Left renal cortex interstitium (tissue), 4 donors: ENCODE measurements at regions not wholly inside any gene's neighbourhood (a gene's known extent, or its start where the extent isn't known, plus 50 kb on each side); places are given as distances from the start of the nearest gene placed in this dataset.

ENCODE experiments used
- DNase-seq, 4 donors: peaks; one replicate each; pipeline ENCODE4 v3.0.0-alpha.2; 2013; ENCODE audit warnings: low read depth in 4 of 4, low spot score in 2 of 4, missing footprints in 1 of 4

DNA sequence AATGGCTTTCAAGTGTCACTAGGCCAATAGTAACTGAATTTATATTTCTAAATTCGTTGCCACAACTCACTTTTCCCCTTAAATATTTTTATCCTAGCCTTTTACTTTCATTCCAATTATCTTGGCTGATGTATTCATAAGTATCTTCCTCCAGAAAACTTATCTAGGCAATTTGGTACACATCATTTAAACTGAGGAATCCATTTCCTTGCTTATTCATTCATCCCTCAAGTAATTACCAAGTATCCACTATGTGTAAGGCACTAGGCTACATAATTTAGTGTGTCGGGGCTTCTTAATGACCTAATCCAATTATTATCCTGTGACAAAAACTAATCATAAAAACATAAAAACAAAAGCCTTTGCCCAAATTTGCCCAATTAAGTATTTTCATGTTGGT, 258.3 kb upstream of the TCF21 start:
- DNase-seq = no peak

DNA sequence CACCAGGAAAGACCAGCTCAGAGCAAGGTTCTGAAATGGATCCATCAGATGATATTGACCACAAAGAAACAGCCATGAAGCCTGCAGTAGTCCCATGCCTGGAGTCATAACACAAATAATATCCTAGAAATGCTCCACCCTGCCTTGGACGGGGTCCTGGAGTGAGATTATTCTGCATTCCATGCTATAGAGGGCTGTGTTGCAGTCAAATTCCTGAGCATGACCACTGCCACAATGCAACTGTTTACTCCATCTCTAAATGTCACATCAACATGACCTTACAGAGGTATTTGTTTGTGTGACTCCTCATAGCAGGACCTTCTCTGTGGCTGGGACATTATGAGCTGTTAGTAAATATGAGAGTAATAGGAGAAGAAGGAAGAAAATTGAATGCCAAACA, 257.5 kb upstream of the TCF21 start:
- no peak for DNase-seq

DNA sequence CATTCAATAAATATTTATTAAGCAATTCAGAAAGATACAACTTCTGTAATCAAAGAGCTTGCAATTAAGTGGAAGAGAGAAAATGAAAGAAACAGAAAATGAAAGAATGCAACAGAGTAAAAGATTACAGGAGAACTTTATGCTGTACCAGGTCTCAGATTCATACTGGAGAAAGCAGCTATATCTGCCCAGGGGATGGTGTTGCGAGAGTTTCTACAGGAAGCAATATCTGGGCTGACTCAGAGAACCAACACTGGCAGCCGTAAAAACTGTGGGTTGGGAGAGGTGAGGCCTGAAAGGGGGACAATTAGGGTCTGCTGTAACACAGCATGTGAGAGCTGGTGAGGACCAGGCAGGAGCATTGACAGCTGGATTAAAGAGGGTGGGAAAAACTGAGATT, 256.7 kb upstream of the TCF21 start:
- DNase-seq = no peak

DNA sequence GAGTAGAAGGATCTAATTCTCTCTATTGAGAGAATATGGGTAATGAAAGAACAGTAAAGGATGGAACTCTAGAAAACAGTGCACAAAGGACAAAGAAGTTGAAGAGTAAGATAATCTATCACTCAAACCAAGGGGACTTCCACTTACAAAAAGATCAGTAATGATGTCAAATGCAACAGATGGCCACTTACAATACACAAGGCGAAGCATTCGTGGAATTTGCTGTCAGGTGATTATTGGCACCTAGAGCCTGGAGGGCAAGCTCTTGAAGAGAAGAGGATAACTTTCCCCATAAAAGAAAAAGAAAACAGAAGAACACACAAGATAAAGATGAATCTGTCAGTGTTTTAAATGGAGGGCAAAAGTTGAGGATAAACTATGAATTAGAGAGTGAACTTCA, 256.0 kb upstream of the TCF21 start:
- no peak for DNase-seq

DNA sequence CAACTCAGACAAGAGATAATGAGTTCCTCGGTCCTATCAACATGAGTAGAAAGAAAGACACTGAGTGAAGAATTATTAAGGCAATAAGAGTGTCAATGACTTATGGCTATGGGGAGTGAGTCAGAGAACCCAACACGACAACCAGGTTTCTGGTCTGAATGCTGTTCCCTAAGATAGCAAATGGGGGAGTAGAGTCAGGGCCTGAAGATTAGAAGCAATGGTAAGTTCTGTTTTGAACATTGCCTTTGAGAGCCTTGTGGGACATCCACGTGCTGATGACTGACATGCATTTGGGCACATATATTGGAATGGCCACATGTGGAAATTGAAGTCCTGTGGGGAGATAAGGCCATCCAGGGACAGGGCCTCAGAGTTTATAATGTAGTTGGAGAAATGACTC, 254.4 kb upstream of the TCF21 start:
- DNase-seq = no peak

DNA sequence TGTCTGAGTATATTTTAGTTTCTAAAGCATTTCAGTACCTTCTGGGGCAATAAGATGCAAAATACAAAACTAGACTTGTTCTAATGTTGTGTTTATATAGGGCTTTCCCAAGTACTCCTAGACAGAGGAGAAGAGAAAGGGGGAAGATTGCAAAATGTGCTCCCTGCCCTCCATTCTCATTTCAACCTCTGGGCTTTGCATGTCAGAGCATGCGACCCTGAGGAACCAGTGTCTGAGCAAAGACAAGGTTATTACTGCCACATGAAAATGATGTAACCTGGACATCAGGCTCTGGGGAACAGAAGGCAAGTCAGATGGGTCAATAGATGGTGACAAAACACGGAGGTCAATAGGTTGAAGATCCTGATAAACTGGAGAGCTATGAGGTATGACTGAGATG, 253.5 kb upstream of the TCF21 start:
- DNase-seq = no peak

DNA sequence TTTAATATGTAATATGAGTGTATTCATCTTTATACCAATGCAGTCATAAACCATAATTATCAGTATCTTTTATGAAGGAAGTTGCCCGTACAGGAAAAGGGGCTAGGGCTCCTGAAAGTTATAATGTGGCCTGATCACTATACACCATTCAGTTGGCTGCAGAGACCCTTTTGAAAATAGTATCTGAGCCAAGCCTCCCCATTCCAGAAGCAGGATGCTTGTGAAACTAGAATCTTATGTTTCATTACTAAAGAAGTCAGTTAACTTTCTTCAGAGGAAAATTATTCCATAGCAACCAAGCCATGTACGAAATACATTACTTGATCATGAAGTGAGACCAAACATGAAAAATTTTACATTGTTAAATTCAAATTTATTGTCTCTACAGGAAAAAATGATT, 251.5 kb upstream of the TCF21 start:
- DNase-seq = no peak

DNA sequence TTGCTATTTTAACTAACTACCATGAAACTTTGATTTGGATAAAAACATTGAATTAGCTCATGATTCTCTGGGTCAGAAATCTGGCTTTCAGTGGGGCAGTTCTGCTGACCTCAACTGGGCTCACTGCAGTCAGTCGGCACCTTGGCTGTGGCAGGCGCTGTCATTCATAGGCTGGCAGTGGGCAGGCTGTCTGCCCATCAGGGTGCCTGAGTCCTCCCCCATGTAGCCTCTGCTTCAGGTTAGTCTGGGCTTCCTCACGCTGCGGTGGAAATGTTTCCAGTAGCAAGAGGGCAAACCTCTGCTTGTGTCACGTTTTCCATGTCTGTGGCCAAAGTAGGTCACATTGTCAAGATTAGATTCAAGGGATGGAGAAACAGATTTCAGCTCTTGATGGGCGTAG, 251.0 kb upstream of the TCF21 start:
- no peak for DNase-seq

DNA sequence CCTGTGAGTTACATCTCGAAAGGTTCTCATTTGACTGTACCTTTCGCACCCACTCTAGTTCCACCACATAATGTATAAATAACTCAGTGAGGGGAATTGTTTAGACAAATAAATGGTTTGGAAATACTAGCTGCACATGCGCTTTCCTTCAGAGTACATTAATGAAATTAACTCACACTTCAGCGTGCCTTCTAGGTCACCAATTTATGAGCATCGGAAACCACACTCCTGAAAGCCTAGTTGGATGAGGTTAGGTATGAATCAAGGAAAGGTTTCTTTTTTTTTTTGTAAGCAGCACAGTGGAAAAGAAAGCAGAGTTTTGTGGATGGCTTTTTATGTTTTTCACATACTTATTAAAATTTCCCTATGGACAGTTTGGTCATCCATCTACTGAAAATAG, 247.8 kb upstream of the TCF21 start:
- no peak for DNase-seq

DNA sequence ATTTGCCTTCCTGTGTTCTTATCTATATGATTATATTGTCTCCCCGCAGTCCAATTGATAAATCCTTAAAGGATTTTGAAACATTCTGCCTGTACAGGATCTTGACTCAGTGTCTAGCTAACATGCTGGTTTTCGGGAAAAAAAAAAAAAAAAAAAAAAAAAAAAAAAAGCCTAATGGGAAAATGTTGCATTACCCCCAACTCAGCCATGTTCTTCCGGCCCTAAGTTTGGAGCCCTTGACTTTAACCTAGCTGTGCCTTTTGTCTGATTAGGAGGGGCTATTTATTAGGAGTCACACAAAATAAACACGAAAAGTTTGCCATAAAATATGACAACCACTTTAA, 244.4 kb upstream of the TCF21 start:
- no peak for DNase-seq

DNA sequence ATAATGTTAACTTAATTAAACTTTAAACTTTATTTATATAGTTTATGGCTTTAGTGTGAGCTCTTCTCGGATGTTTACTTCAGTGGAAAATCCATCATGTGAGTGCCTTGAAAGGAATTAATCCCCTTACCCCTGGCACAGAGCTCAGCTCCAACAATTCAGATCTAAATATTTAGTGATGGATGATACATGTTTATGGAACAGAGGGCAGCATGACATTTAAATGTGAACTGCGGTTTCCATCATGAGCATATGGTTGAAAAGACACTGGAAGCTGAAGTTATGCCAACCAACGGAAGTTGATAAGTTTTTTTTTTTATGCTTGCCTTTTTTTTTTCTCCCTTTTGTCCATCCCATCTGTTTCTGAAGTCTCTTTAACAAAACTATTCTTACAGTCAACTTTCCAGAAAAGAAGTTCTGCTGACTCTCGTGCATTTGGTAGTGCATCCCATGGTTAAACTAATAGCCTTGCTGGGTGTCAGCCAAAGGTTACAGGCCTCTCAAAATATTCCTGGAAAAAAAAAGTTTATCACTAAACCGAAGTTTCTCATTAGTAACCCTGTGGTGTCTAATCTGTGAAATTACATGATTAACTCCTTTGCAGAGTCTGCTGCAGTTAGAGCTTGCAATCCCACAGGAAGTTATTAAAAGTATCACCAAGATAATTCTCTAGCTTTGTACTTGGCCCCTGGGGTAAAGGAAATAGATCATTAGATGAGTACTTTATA, 243.9 kb upstream of the TCF21 start:
- peak in 2 of 4 donors; percentile 70 to 77 for DNase-seq

DNA sequence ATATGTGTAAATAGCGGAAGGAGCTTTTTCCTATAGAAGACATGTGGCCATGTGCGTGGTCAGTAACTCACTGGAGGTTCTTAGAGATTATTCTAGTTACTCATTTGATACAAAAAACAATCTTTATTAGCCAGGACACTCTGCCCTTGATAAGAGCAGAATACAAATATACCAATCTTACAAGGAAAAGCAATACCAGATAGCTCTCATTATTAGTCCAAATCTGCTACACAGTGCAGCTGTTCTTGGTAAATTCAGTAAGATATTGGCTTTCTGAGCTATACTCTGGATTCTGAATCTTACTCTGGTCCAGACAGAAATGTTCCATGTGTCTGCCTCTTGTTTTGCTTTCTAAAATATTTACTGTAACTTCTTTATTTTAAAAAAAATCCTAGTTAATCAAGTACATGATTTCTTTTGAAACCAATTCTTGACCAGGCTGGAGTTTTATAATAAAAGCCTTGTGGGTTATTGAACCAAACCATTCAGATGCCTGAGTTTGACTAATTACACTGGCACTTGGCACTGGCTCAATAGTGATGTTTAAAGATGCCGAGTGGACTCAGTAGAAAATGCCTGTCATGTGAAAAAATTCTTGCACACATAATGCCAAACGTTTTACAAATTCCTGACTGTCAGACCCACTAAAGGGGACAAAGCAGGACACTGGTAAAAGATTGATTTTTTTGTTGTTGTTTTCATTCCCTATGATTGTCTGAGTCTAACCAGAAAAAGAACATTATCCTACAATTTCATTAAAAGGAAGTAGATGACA, 242.8 kb upstream of the TCF21 start:
- DNase-seq = no peak

DNA sequence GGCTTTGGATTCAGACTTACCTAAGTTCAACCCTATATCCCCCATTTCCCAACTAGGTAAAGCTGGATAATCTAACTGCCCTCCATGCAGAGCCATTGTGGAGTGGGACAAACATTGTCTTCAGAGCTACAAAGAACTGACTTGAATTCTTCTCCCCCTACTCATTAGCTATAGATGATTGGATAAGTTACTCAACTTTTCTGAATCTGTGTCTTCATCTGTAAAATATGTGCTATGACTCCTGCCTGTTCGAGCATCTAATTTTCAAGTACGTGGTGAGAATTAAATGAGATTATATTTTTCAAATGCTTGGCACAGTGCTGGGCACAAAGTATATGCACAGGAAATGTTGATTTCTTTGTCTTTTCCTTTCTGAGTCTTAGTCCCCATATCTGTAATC, 240.3 kb upstream of the TCF21 start:
- DNase-seq = no peak

DNA sequence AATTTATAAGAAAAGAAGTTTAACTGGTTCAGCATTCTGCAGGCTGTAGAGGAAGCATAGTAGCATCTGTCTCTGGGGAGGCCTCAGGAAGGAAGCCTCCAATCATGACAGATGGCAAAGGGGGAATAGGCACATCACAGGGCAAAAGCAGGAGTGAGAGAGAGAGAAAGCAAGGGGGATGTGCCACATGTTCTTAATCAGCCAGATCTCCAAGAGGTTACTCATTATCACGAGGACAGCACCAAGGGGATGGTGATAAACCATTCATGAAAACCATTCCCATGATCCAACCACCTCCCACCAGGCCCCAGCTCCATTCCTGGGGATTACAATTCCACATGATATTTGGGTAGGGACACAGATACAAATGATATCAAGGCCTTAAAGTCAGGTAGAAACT, 217.5 kb upstream of the TCF21 start:
- DNase-seq = no peak

DNA sequence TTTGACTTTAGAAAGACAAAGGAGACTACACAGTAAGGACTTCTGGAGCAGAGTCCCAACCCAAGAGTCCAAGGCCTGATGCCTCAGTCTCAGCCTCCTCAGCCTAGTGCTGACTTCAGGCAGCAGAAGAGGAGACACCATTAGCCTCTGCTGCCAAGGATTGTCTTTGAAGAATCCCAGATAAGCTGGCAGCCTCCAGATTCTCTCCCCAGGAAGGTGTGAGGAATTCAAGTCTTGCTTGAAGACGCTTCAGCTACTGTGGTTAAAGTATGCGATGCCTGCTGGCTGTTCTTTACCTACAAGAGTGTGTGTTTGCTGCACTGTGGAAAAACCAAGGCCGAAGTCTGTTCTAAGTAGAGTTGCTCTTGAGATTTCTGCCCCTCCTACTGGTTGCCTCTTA, 215.9 kb upstream of the TCF21 start:
- DNase-seq = no peak

DNA sequence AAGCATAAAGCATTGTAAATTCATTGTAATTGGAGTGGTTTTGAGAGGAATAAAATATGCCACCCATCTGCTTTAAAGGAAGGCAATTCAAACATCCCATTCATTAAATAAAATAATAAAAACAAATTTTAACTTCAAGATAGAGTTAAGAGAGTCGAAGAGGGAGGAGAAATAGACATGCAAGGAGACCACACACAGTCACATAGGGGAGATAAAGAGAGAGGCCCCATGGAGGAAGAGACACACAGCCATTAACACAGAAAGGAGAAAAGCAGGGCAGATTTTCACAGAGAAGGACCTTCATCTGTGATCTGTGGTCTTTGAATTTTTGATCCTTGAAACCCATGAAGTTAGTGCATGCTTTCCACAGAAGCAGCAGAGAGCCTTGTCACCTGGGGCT, 214.3 kb upstream of the TCF21 start:
- no peak for DNase-seq

DNA sequence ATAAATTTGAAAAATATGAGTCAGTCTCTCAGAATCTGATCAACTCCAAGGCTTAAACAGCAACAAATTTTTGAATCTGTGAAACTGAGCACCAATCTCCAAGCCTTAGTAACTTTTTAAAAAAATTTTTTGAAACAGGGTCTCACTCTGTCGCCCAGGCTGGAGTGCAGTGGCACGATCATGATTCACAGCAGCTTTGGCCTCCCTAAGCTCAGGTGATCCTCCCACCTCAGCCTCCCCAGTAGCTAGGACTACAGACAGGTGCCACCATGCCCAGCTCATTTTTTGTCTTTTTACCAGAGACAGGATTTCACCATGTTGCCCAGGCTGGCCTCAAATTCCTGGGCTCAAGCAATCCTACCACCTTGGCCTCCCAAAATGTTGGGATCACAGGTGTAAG, 207.9 kb upstream of the TCF21 start:
- DNase-seq = no peak

DNA sequence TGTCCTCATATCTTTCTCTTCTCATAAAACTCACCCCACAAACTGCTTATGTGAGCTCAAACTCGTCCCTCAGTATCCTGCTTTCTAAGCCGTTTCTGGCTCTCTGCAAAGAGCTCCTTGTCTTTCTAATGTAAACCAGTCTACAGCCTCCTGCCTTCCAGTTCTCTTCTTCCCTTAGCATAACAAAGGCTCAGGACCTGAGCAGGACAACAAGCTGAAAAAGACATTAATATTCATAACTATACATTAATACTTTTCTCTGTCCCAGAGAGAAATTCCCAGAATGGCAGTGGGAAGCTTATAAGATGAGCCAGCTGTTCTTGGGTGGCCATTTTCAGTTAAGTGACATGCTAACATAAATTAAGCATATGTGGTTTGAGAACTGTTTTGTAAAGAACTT, 207.0 kb upstream of the TCF21 start:
- DNase-seq = no peak

DNA sequence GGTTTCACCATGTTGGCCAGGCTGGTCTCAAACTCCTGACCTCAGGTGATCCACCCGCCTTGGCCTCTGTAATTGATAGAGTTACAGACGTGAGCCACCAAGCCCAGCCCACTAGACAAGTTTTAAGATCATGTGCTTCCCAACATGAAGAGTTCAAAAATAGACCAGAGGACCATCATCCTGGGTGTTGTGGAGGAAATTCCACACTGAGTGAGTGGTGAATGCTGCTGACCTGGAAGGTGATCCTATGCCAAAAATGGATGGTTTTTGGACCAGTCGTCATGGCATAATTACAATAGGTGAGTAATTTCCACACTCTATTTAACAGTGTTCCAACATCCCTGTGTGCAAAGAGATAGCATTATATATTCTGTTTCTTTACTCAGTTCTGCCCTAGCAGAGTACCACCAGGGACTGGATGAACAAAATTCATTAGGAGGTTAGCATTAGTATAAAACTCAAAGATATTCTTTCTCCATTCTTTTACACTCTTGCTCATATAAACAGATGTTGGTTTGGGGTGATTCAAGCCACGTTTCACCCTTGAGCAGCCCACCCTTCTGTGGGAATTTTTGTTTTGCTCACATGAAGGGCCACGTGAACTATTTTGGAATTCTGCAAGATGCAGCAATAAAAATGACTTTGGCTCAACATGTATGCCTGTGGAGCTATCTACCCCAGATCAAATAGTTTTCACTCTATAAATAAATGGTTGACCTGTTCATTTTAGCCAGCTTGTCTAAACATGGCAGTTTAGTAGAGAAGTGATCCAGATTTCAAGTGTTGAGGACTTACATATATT, 206.2 kb upstream of the TCF21 start:
- no peak for DNase-seq

DNA sequence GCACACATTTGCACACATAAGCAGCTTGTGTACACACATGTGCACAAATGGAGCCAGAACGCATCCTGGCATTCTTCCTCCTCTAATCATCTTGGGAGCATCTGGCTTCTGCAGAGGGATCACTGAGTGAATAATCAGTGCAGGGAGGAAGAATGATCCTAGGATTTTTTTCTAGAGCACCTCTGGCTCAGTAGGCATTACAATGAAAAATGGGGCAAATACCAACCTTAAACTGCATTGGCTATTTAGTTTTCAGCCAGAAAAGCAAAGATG, 205.7 kb upstream of the TCF21 start:
- no peak for DNase-seq

DNA sequence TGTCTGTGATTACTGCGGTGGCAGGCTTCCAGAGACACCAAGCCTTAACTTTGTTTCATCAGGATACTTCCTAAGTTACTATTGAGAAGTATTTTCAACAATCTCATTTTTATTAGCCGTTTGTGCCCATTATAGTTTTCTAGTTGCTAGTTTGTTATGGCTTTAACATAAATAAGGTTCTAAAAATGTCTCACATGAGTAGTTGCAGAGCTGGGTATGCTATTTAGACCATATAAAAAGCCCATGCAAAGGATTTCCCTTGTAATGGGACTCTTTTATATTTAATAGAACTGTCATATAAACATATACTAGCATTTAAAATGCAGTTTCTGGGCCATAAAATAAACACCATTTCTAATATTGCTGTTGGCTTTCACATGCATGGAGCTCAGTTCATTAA, 205.3 kb upstream of the TCF21 start:
- DNase-seq = no peak
